ENCODE measurements at regions not wholly inside any gene's neighbourhood (a gene's known extent, or its start where the extent isn't known, plus 50 kb on each side); places are given as distances from the start of the nearest gene placed in this dataset.
A peak's percentile ranks its signal among the peaks of the same experiment; 100 is the strongest.

DNA sequence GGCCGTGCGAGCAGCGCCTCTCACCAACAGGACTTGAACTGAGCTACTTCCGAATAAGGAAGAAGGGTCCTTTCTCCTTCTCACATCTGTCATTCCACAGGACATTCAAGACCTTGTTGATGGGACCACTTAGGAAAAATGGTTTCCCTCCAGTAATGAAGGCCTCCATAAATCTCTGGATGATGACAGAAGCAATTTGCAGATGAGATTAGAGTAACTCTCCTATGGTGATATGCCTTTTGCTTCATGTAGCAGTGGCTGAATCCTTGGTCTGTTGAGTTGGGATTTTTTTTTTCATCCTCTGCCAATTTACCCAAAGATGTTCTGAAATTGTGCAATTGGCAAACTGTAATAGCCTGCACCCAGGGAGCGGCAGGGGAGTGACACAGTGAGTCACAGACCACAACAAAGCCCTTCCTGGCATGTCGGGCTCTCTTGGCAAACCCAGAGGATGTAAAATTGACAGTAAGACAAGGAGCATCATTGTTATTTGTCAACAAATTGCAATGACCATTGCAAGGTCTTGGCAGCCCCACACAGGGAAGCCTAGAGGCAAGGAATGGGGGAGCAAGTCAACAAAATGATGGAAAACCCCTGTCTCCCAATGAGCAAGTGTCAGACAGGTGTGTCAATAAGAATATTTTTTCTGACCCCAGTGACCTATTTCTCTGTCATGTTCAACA is 275.9 kb downstream of the ACTL7B start:
- ChIA-PET CTCF (no interaction called here), POLR2A (no interaction called here)
- H3K4me1 Mint-ChIP-seq: no peaks in the 10 kb centered on the region
- H3K4me1 ChIP-seq (ENCODE audit: control insufficient read depth in 1 of 2, extremely low read depth in 1 of 2, insufficient read depth in 2 of 2, low read length in 2 of 2): no peaks in the 10 kb centered on the region
- DNase-seq (peak in 1 of 35 experiments; percentile 4), ATAC-seq (replicated peaks in 1 of 4) (no peak)
- no peaks in the 10 kb centered on the region for H3K9me3 Mint-ChIP-seq
- 58% methylated on average over 4 of the region's 6 CpGs for WGBS (ENCODE audit: insufficient coverage)
- peaks cover 0 to 4% of the 10 kb centered on the region in 2 donors for H3K27me3 Mint-ChIP-seq
- H3K4me3 Mint-ChIP-seq: no peak overlapping the region
- no peaks in the 10 kb centered on the region for H3K36me3 ChIP-seq (ENCODE audit: control insufficient read depth in 2 of 2, extremely low read depth in 1 of 2, insufficient read depth in 1 of 2, low read length in 1 of 2)
- H3K27ac Mint-ChIP-seq: no peak overlapping the region
- H3K27ac ChIP-seq (ENCODE audit: low read length): no peak overlapping the region
- H3K4me3 ChIP-seq (ENCODE audit: control insufficient read depth in 1 of 2, extremely low read depth in 1 of 2, low read length in 1 of 2): no peak overlapping the region
- H3K9me3 ChIP-seq: no peaks in the 10 kb centered on the region
- H3K27me3 ChIP-seq (replicated peaks in 1 of 2; ENCODE audit: control insufficient read depth in 2 of 2, extremely low read depth in 1 of 2, insufficient read depth in 2 of 2, low read length in 1 of 2): no peaks in the 10 kb centered on the region
- no peaks in the 10 kb centered on the region for H3K36me3 Mint-ChIP-seq

DNA sequence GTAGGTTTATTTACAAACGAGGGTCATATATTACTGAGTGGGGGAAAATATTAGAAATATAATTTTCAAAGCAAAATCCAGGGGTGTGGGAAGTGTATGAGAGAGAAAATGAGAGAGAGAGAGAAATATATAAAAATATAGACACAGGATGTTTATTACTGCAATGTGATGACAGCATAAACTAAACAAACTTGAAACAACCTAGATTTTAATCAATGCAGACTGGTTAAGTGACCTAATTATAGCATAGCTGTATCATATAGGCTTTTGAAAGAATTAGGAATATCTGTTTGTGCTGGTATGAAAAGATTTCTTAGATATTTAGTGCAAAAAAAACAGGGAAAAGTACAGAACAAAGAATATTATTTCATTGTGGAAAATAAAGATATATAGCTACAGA is 280.5 kb downstream of the ACTL7B start:
- H3K27ac Mint-ChIP-seq: no peak overlapping the region

DNA sequence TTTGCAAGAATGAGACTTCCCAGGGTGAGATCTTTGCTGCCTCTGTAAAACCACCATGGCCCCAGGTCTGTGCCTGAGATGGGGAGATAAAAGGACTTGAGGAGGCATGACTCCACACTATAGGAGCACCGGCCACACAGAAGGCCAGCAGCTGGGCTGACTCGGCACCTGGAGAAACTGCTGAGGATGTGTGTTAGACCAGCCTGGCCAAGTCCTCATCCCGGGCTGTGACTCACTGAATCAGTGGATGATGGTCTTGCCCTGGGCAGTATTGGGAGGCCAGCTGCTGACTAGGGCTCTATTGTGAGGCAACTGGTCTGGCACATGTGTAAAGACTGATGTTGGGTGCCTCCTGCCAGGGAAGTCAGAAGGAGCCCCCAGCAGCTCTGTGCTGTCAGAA is 286.2 kb downstream of the ACTL7B start:
- Mint-ChIP-seq H3K36me3 (no peaks in the 10 kb centered on the region), H3K9me3 (no peaks in the 10 kb centered on the region), H3K4me3 (no peak overlapping the region), H3K4me1 (no peaks in the 10 kb centered on the region), H3K27me3 (peaks cover 0 to 7% of the 10 kb centered on the region in 2 donors), H3K27ac (no peak overlapping the region)
- Histone ChIP-seq H3K36me3 (ENCODE audit: control insufficient read depth in 2 of 2, extremely low read depth in 1 of 2, insufficient read depth in 1 of 2, low read length in 1 of 2) (no peaks in the 10 kb centered on the region), H3K4me3 (ENCODE audit: control insufficient read depth in 1 of 2, extremely low read depth in 1 of 2, low read length in 1 of 2) (no peak overlapping the region), H3K9me3 (no peaks in the 10 kb centered on the region), H3K27ac (ENCODE audit: low read length) (no peak overlapping the region), H3K4me1 (ENCODE audit: control insufficient read depth in 1 of 2, extremely low read depth in 1 of 2, insufficient read depth in 2 of 2, low read length in 2 of 2) (no peaks in the 10 kb centered on the region), H3K27me3 (replicated peaks in 1 of 2; ENCODE audit: control insufficient read depth in 2 of 2, extremely low read depth in 1 of 2, insufficient read depth in 2 of 2, low read length in 1 of 2) (peaks cover 0 to 4% of the 10 kb centered on the region in 2 experiments)
- DNase-seq (no peak), ATAC-seq (replicated peaks in 1 of 4) (no peak)
- 78% methylated on average over 3 of the region's 3 CpGs for WGBS (ENCODE audit: insufficient coverage)
- CTCF ChIA-PET: no interaction called here
- POLR2A ChIA-PET: no interaction called here

More for the DNA sequence above, 280.5 kb downstream of the ACTL7B start:
- H3K36me3 ChIP-seq (ENCODE audit: control insufficient read depth in 2 of 2, extremely low read depth in 1 of 2, insufficient read depth in 1 of 2, low read length in 1 of 2): no peaks in the 10 kb centered on the region
- H3K9me3 ChIP-seq: no peaks in the 10 kb centered on the region
- Mint-ChIP-seq H3K36me3 (no peaks in the 10 kb centered on the region), H3K27me3 (peaks cover 0 to 4% of the 10 kb centered on the region in 2 donors), H3K9me3 (no peaks in the 10 kb centered on the region), H3K4me1 (no peaks in the 10 kb centered on the region), H3K4me3 (no peak overlapping the region)
- H3K27me3 ChIP-seq (replicated peaks in 1 of 2; ENCODE audit: control insufficient read depth in 2 of 2, extremely low read depth in 1 of 2, insufficient read depth in 2 of 2, low read length in 1 of 2): no peaks in the 10 kb centered on the region
- no peak overlapping the region for H3K27ac ChIP-seq (ENCODE audit: low read length)
- WGBS (ENCODE audit: insufficient coverage): no CpG with 5 or more reads among the region's 1 CpG
- H3K4me3 ChIP-seq (ENCODE audit: control insufficient read depth in 1 of 2, extremely low read depth in 1 of 2, low read length in 1 of 2): no peak overlapping the region
- no peaks in the 10 kb centered on the region for H3K4me1 ChIP-seq (ENCODE audit: control insufficient read depth in 1 of 2, extremely low read depth in 1 of 2, insufficient read depth in 2 of 2, low read length in 2 of 2)
- POLR2A ChIA-PET: no interaction called here
- DNase-seq (no peak), ATAC-seq (replicated peaks in 1 of 4) (no peak)
- CTCF ChIA-PET: no interaction called here

DNA sequence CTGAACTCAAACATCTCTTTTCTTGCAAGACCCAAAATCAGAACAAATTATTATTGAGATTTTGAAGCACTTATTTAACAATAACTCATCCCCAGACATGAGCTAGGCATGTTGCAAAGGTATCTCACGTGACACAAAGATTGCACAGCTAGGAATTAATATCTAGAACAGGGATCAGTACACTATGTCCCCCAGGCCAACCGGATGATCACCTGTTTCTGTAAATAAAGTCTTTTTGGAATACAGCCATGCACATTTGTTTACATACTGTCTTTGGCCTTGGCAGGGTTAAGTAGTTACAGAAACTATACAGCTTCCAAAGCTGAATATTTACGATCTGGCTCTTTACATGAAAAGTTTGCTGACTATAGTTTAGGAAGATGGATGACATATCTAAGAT is 287.7 kb downstream of the ACTL7B start:
- ChIA-PET CTCF (no interaction called here), POLR2A (no interaction called here)
- no peak overlapping the region for H3K4me3 ChIP-seq (ENCODE audit: control insufficient read depth in 1 of 2, extremely low read depth in 1 of 2, low read length in 1 of 2)
- H3K27ac ChIP-seq (ENCODE audit: low read length): no peak overlapping the region
- H3K27ac Mint-ChIP-seq: no peak overlapping the region
- no peaks in the 10 kb centered on the region for H3K4me1 ChIP-seq (ENCODE audit: control insufficient read depth in 1 of 2, extremely low read depth in 1 of 2, insufficient read depth in 2 of 2, low read length in 2 of 2)
- no peak overlapping the region for H3K4me3 Mint-ChIP-seq
- DNase-seq (no peak), ATAC-seq (replicated peaks in 1 of 4) (no peak)
- peaks cover 0 to 7% of the 10 kb centered on the region in 2 donors for H3K27me3 Mint-ChIP-seq
- H3K9me3 Mint-ChIP-seq: no peaks in the 10 kb centered on the region
- no peaks in the 10 kb centered on the region for H3K36me3 ChIP-seq (ENCODE audit: control insufficient read depth in 2 of 2, extremely low read depth in 1 of 2, insufficient read depth in 1 of 2, low read length in 1 of 2)
- H3K9me3 ChIP-seq: no peaks in the 10 kb centered on the region
- no peaks in the 10 kb centered on the region for H3K4me1 Mint-ChIP-seq
- WGBS (ENCODE audit: insufficient coverage): 64% methylated on average over 2 of the region's 3 CpGs
- no peaks in the 10 kb centered on the region for H3K36me3 Mint-ChIP-seq
- H3K27me3 ChIP-seq (replicated peaks in 1 of 2; ENCODE audit: control insufficient read depth in 2 of 2, extremely low read depth in 1 of 2, insufficient read depth in 2 of 2, low read length in 1 of 2): peaks cover 0 to 4% of the 10 kb centered on the region in 2 experiments

DNA sequence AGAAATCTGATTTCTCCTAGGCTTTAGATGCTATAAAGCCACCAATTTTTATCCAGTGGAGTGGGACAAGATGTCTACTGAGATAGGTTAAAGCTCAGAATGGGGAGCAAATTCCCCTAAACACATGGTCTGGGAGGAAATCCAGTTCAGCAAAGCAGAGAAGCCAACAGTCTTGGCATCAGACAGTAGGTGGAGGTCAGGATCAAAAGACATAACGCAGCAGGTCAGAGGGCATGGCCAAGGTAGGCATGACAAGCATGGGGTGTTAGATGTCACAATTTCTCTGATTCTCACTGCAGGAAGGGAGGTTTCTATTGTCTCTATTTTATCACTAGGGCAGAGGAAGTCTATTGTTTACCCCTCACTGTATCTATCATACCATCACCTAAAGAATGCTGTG is 288.2 kb downstream of the ACTL7B start:
- Histone ChIP-seq H3K9me3 (no peaks in the 10 kb centered on the region), H3K4me3 (ENCODE audit: control insufficient read depth in 1 of 2, extremely low read depth in 1 of 2, low read length in 1 of 2) (no peak overlapping the region), H3K27me3 (replicated peaks in 1 of 2; ENCODE audit: control insufficient read depth in 2 of 2, extremely low read depth in 1 of 2, insufficient read depth in 2 of 2, low read length in 1 of 2) (peaks cover 0 to 4% of the 10 kb centered on the region in 2 experiments), H3K36me3 (ENCODE audit: control insufficient read depth in 2 of 2, extremely low read depth in 1 of 2, insufficient read depth in 1 of 2, low read length in 1 of 2) (no peaks in the 10 kb centered on the region), H3K4me1 (ENCODE audit: control insufficient read depth in 1 of 2, extremely low read depth in 1 of 2, insufficient read depth in 2 of 2, low read length in 2 of 2) (no peaks in the 10 kb centered on the region), H3K27ac (ENCODE audit: low read length) (no peak overlapping the region)
- CTCF ChIA-PET: no interaction called here
- no peaks in the 10 kb centered on the region for H3K4me1 Mint-ChIP-seq
- H3K4me3 Mint-ChIP-seq: no peak overlapping the region
- ATAC-seq (replicated peaks in 1 of 4) (no peak), DNase-seq (no peak)
- no CpG with 5 or more reads among the region's 1 CpG for WGBS (ENCODE audit: insufficient coverage)
- H3K9me3 Mint-ChIP-seq: no peaks in the 10 kb centered on the region
- peaks cover 0 to 7% of the 10 kb centered on the region in 2 donors for H3K27me3 Mint-ChIP-seq
- POLR2A ChIA-PET: no interaction called here
- H3K27ac Mint-ChIP-seq: no peak overlapping the region
- no peaks in the 10 kb centered on the region for H3K36me3 Mint-ChIP-seq

DNA sequence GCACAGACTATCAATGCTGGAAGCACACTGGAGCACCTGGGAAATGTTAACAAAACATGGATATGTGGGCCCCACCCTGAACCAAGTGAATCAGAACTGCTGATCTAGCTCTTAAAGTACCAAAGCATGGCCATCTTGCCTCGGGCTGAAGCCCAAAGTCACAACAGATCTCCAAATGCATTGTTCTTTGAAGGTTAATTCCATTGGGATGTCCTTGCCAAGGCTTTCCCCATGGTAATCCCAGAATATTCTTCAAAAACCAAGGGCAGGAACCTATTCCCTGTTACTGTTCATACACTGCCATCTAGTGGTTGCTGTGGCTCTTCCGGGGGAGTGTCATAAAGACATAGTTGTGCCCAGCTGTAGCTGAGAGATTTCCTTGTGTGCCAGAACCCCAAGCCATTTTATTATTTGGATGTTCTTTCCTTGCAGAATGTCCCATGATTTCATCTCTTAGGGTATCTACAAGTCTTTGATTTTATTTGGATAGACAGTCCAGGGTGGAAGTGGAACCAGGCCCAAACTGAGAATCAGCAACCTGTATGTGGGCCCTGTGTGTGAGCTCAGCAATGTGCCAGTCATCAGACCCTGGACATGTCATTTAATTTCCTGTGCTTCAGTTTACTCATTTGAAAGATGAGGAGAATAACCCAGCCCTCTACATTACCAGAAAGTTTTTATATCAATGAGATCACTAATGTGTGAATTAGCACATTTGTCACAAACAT is 290.0 kb downstream of the ACTL7B start:
- CTCF ChIA-PET: interaction anchor here in 1 of 2 donors (0.9 kb wide), 1 partner anchor 47 kb away, joined by 3 read pairs; no protein-coding TSS in a partner anchor
- no peak overlapping the region for H3K27ac ChIP-seq (ENCODE audit: low read length)
- H3K27ac Mint-ChIP-seq: no peak overlapping the region

More for the DNA sequence above, 290.0 kb downstream of the ACTL7B start:
- Histone ChIP-seq H3K9me3 (no peaks in the 10 kb centered on the region), H3K4me3 (ENCODE audit: control insufficient read depth in 1 of 2, extremely low read depth in 1 of 2, low read length in 1 of 2) (no peak overlapping the region), H3K4me1 (ENCODE audit: control insufficient read depth in 1 of 2, extremely low read depth in 1 of 2, insufficient read depth in 2 of 2, low read length in 2 of 2) (no peaks in the 10 kb centered on the region), H3K27me3 (replicated peaks in 1 of 2; ENCODE audit: control insufficient read depth in 2 of 2, extremely low read depth in 1 of 2, insufficient read depth in 2 of 2, low read length in 1 of 2) (peaks cover 0 to 4% of the 10 kb centered on the region in 2 experiments), H3K36me3 (ENCODE audit: control insufficient read depth in 2 of 2, extremely low read depth in 1 of 2, insufficient read depth in 1 of 2, low read length in 1 of 2) (no peaks in the 10 kb centered on the region)
- Mint-ChIP-seq H3K36me3 (no peaks in the 10 kb centered on the region), H3K4me3 (no peak overlapping the region), H3K4me1 (no peaks in the 10 kb centered on the region), H3K9me3 (no peaks in the 10 kb centered on the region), H3K27me3 (peaks cover 0 to 7% of the 10 kb centered on the region in 2 donors)
- ATAC-seq (replicated peaks in 1 of 4) (no peak), DNase-seq (peak in 1 of 35 experiments; percentile 15)
- POLR2A ChIA-PET: no interaction called here
- WGBS (ENCODE audit: insufficient coverage): 20% methylated on average over 1 of the region's 2 CpGs
